NT2/D1 (cell line): ENCODE measurements at regions not wholly inside any gene's neighbourhood (a gene's known extent, or its start where the extent isn't known, plus 50 kb on each side); places are given as distances from the start of the nearest gene placed in this dataset.

Source experiments
- DNase-seq: peaks from one replicate; pipeline ENCODE4 v3.0.0-alpha.2; 2011; ENCODE audit warnings: low read depth, low spot score
- H3K27me3 ChIP-seq: 2 replicates; pipeline ENCODE4 v1.6.0; 2011; ENCODE audit warnings: mild to moderate bottlenecking; ENCODE audit not compliant: insufficient read length, insufficient read depth
- H3K36me3 ChIP-seq: 2 replicates; pipeline ENCODE4 v1.6.1; 2011; ENCODE audit warnings: mild to moderate bottlenecking, low read length, mixed read lengths; ENCODE audit not compliant: insufficient read depth, insufficient read length
- H3K4me1 ChIP-seq: 2 replicates; pipeline ENCODE4 v1.5.1; 2011; ENCODE audit not compliant: insufficient read depth, insufficient read length
- H3K4me3 ChIP-seq: 2 replicates; pipeline ENCODE4 v1.5.1; 2011; ENCODE audit warnings: low read depth; ENCODE audit not compliant: insufficient read length
- H3K9ac ChIP-seq: 2 replicates; pipeline ENCODE4 v1.6.0; 2011; ENCODE audit warnings: low read depth; ENCODE audit not compliant: insufficient read length
- H3K9me3 ChIP-seq: 2 replicates; pipeline ENCODE4 v1.5.1; 2011; ENCODE audit warnings: mild to moderate bottlenecking, low read length; ENCODE audit not compliant: insufficient read depth
- SUZ12 ChIP-seq: IDR thresholded peaks from 2 replicates; pipeline ENCODE4 v1.6.1; 2011; ENCODE audit not compliant: insufficient read length, insufficient read depth; ENCODE audit errors: extremely low read depth
- YY1 ChIP-seq: IDR thresholded peaks from 2 replicates; pipeline ENCODE4 v1.6.1; 2011; ENCODE audit not compliant: insufficient read length, insufficient read depth
- ZNF274 ChIP-seq: IDR thresholded peaks from 2 replicates; pipeline ENCODE4 v1.6.1; 2011; ENCODE audit warnings: mild to moderate bottlenecking, low read depth, low read length

- H3K36me3 ChIP-seq = no peaks in the 10 kb centered on the region
- no peak overlapping the region for H3K4me3 ChIP-seq
- TF ChIP-seq YY1 = no peak
- TF ChIP-seq SUZ12 = no peak
- TF ChIP-seq ZNF274 = no peak
- no peaks in the 10 kb centered on the region for H3K27me3 ChIP-seq
- no peak overlapping the region for H3K9ac ChIP-seq
- no peaks in the 10 kb centered on the region; the same call in 1 of the 2 replicates for H3K9me3 ChIP-seq
- H3K4me1 ChIP-seq = no peaks in the 10 kb centered on the region
- DNase-seq = no peak
Observed at GRCh38 chr1:14323568-14324247, 274.8 kb upstream of the KAZN start.

DNA sequence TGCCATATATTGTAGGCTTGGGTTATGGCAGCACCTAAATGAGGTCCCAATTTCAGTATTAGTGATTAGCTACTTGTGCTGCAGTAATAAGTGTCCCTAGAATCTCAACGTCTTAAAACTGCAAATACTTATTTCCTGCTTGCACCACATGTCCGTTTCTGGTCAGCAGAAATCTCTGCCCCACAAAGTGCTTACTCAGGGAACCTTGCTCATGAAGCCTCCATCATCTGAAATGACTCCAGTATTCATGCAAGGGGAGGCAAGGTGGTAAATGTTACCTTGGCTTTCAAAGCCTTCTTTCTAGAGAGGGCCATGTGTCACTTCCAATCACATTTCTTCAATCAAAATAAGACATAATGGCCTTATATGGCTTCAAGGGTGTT lies 274.2 kb upstream of the KAZN start:
- H3K4me1 ChIP-seq = no peaks in the 10 kb centered on the region
- no peak overlapping the region for H3K4me3 ChIP-seq
- no peaks in the 10 kb centered on the region; the same call in 1 of the 2 replicates for H3K9me3 ChIP-seq
- no peaks in the 10 kb centered on the region for H3K27me3 ChIP-seq
- no peak overlapping the region for H3K9ac ChIP-seq
- no peak for TF ChIP-seq SUZ12
- TF ChIP-seq ZNF274 = no peak
- no peak for TF ChIP-seq YY1
- no peaks in the 10 kb centered on the region for H3K36me3 ChIP-seq
- no peak for DNase-seq

- H3K27me3 ChIP-seq = no peaks in the 10 kb centered on the region
- no peak overlapping the region for H3K9ac ChIP-seq
- no peak for TF ChIP-seq SUZ12
- no peak for TF ChIP-seq ZNF274
- no peak for TF ChIP-seq YY1
- no peaks in the 10 kb centered on the region for H3K36me3 ChIP-seq
- H3K4me3 ChIP-seq = no peak overlapping the region
- DNase-seq = no peak
- H3K9me3 ChIP-seq = peaks cover 12% of the 10 kb centered on the region; the same call in 1 of the 2 replicates
- H3K4me1 ChIP-seq = no peaks in the 10 kb centered on the region
Observed at GRCh38 chr1:14326857-14327256, 271.6 kb upstream of the KAZN start.

DNA sequence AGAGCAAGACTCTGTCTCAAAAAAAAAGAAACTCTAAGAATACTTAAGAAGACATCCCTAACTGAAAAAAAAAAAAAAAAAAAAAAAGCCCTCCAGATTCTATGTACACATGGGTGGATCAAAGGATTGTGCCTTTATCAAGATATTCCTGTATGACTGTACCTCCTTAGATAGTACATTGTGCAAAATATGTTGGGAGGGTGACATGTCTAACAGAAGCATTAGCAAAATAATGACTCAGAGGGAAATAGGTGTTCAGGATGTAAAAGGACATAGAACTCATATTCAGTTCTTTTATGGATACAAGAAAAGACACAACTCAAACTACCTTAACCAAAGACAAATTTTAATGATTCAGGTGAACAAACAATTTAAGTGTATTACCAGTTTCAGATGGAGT lies 269.8 kb upstream of the KAZN start:
- peaks cover 12% of the 10 kb centered on the region; the same call in 1 of the 2 replicates for H3K9me3 ChIP-seq
- no peaks in the 10 kb centered on the region for H3K27me3 ChIP-seq
- no peaks in the 10 kb centered on the region for H3K4me1 ChIP-seq
- H3K36me3 ChIP-seq = no peaks in the 10 kb centered on the region
- no peak for DNase-seq
- no peak overlapping the region for H3K4me3 ChIP-seq
- H3K9ac ChIP-seq = no peak overlapping the region
- TF ChIP-seq YY1 (no peak), ZNF274 (no peak), SUZ12 (no peak)

DNA sequence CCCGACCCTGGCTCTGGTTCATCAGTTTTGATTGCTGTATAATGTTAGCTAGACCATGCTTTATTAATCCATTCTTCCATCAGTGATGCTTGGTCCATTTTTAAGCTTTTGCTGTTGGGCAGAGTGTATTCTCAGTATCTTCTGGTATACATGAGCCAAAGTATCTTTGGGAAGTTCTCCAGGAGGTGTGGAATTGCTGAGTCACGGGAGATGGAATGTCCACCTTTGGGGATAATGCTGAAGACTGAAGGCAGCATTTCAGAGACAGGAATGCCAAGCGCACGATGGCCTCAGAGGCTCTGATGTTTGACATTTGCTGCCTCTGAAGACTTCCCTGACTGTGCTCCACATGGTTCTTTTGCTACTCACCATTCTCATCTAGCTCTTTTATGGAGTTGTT lies 266.3 kb upstream of the KAZN start:
- Histone ChIP-seq H3K4me3 (no peak overlapping the region), H3K36me3 (no peaks in the 10 kb centered on the region), H3K4me1 (peaks cover 3% of the 10 kb centered on the region), H3K9me3 (peaks cover 12% of the 10 kb centered on the region; the same call in 1 of the 2 replicates), H3K9ac (no peak overlapping the region), H3K27me3 (no peaks in the 10 kb centered on the region)
- no peak for TF ChIP-seq SUZ12
- no peak for TF ChIP-seq ZNF274
- TF ChIP-seq YY1 = no peak
- no peak for DNase-seq

DNA sequence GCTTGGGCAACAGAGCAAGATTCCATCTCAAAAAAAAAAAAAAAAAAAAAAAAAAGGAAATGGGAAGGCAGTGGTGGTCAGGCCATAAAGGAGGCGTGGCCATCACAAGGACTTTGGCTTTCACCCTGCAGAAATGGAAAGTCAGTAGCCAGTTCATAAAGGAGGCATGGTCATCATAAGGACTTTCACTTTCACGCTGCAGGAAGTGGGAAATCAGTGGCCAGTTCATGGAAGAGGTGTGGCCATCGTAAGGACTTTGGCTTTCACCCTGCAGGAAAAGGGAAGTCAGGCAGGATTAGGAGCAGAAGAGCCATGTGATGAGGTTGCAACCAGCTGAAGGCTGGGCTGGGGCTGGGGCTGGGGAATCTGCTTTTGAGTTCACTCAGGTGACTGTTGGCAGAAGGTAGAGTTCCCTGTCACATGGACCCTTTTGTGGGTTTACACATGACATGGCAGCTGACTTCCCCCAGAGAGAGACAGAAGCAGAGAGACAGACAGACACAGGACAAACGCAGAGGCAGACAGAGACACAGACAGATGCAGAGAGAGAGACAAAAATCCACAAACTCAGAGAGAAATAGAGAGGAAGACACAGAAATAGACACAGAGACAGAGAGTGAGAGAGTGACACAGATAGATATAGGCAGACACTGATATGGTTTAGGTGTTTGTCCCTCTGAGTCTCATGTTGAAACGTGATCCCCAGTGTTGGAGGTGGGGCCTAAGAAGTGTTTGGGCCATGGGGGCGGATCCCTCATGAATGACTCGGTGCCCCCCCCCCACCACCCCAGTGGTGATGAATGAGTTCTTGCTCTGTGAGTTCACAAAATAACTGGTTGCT lies 263.9 kb upstream of the KAZN start:
- no peak for DNase-seq
- no peak overlapping the region for H3K9ac ChIP-seq
- no peak for TF ChIP-seq SUZ12
- no peak for TF ChIP-seq YY1
- no peak for TF ChIP-seq ZNF274
- peaks cover 3% of the 10 kb centered on the region for H3K4me1 ChIP-seq
- no peak overlapping the region for H3K4me3 ChIP-seq
- no peaks in the 10 kb centered on the region for H3K36me3 ChIP-seq
- H3K27me3 ChIP-seq = no peaks in the 10 kb centered on the region
- H3K9me3 ChIP-seq = peaks cover 12% of the 10 kb centered on the region; the same call in 1 of the 2 replicates

- H3K27me3 ChIP-seq = no peaks in the 10 kb centered on the region
- no peak for TF ChIP-seq SUZ12
- peaks cover 3% of the 10 kb centered on the region for H3K4me1 ChIP-seq
- H3K4me3 ChIP-seq = no peak overlapping the region
- DNase-seq = no peak
- H3K36me3 ChIP-seq = no peaks in the 10 kb centered on the region
- H3K9me3 ChIP-seq = no peaks in the 10 kb centered on the region
- H3K9ac ChIP-seq = no peak overlapping the region
Observed at GRCh38 chr1:14338509-14338908, 260.0 kb upstream of the KAZN start.
